Left renal cortex interstitium (tissue), 4 donors: ENCODE measurements at regions not wholly inside any gene's neighbourhood (a gene's known extent, or its start where the extent isn't known, plus 50 kb on each side); places are given as distances from the start of the nearest gene placed in this dataset.
"Not testable (repeated sequence)": the region's sequence is repeated elsewhere in the genome, so short reads cannot be mapped to it uniquely, and the experiment has no call there.

Experiments
- DNase-seq, 4 donors: peaks; one replicate each; pipeline ENCODE4 v3.0.0-alpha.2; 2013; ENCODE audit warnings: low read depth in 4 of 4, low spot score in 2 of 4, missing footprints in 1 of 4

GRCh38 chr18:28421950-28422349 is 245.0 kb upstream of the CDH2 start:
- not testable (repeated sequence) for DNase-seq

GRCh38 chr18:28412521-28412920 is 235.6 kb upstream of the CDH2 start:
- no peak for DNase-seq

GRCh38 chr18:28411806-28412205 is 234.9 kb upstream of the CDH2 start:
- DNase-seq: no peak

GRCh38 chr18:28409811-28410210 is 232.9 kb upstream of the CDH2 start:
- no peak for DNase-seq

- DNase-seq: no peak
These were observed 231.6 kb upstream of the CDH2 start for GRCh38 chr18:28408528-28408927.

- no peak for DNase-seq
These were observed 230.8 kb upstream of the CDH2 start for GRCh38 chr18:28407681-28408080.

GRCh38 chr18:28406533-28406932 is 229.6 kb upstream of the CDH2 start:
- DNase-seq: no peak

- no peak for DNase-seq
These were observed 227.8 kb upstream of the CDH2 start for GRCh38 chr18:28404694-28405093.

GRCh38 chr18:28399781-28400362 is 222.9 kb upstream of the CDH2 start:
- DNase-seq: no peak

- DNase-seq: no peak
These were observed 221.5 kb upstream of the CDH2 start for GRCh38 chr18:28398471-28398870.

GRCh38 chr18:28390022-28390421 is 213.1 kb upstream of the CDH2 start:
- no peak for DNase-seq

GRCh38 chr18:28382215-28382879 is 205.4 kb upstream of the CDH2 start:
- no peak for DNase-seq

GRCh38 chr18:28372186-28372585 is 195.3 kb upstream of the CDH2 start:
- no peak for DNase-seq

GRCh38 chr18:28366676-28367075 is 189.7 kb upstream of the CDH2 start:
- no peak for DNase-seq

- DNase-seq: no peak
These were observed 188.5 kb upstream of the CDH2 start for GRCh38 chr18:28365411-28365831.

- DNase-seq: no peak
These were observed 186.2 kb upstream of the CDH2 start for GRCh38 chr18:28363124-28363523.

GRCh38 chr18:28359176-28359575 is 182.2 kb upstream of the CDH2 start:
- DNase-seq: no peak

GRCh38 chr18:28357766-28358401 is 181.0 kb upstream of the CDH2 start:
- DNase-seq: no peak

- no peak for DNase-seq
These were observed 173.9 kb upstream of the CDH2 start for GRCh38 chr18:28350821-28351220.

GRCh38 chr18:28342231-28342630 is 165.3 kb upstream of the CDH2 start:
- DNase-seq: no peak

GRCh38 chr18:28338316-28338715 is 161.4 kb upstream of the CDH2 start:
- no peak for DNase-seq

GRCh38 chr18:28334516-28334915 is 157.6 kb upstream of the CDH2 start:
- DNase-seq: no peak
